Adrenal gland (tissue), 5 donors: ENCODE measurements at regions not wholly inside any gene's neighbourhood (a gene's known extent, or its start where the extent isn't known, plus 50 kb on each side); places are given as distances from the start of the nearest gene placed in this dataset.

Experiments
- CTCF ChIP-seq, 6 experiments: fragments of 450-650 bp in 4 of 6; fragments of 200-600 bp in 2 of 6; sonication (generic) in 1 of 6; IDR thresholded peaks; 1 replicate in 5 of 6; 2 replicates in 1 of 6; pipeline versions ENCODE4 v1.5.1 to v1.8.0; 2016 to 2021; ENCODE audit warnings: antibody characterized with exemption in 6 of 6, mild to moderate bottlenecking in 2 of 6, moderate library complexity in 1 of 6
- POLR2A ChIP-seq, 2 donors: fragments of 450-650 bp; IDR thresholded peaks; one replicate each; pipeline ENCODE4 v1.6.1; 2017; ENCODE audit warnings: antibody characterized with exemption in 2 of 2, mild to moderate bottlenecking in 2 of 2, moderate library complexity in 1 of 2
- donor health status: DM: no; HTN: no; CAD: no.

- TF ChIP-seq POLR2A (IDR thresholded peaks at IDR 0.05) (no peak), CTCF (IDR thresholded peaks at IDR 0.05) (no peak)
Observed at GRCh38 chrX:35101901-35102300, 159.3 kb downstream of the FAM47B start.
